ENCODE measurements at regions not wholly inside any gene's neighbourhood (a gene's known extent, or its start where the extent isn't known, plus 50 kb on each side); places are given as distances from the start of the nearest gene placed in this dataset.

- Histone ChIP-seq H3K27ac (ENCODE audit: insufficient read length, low read depth, low read length) (no peak overlapping the region), H4K20me1 (ENCODE audit: control insufficient read depth, insufficient read depth, insufficient read length) (no peaks in the 10 kb centered on the region), H2BK5ac (ENCODE audit: insufficient read length, low read length) (no peak overlapping the region), H3K18ac (ENCODE audit: insufficient read length, low read depth, low read length) (no peak overlapping the region), H2BK12ac (ENCODE audit: insufficient read length, low read depth, low read length) (no peak overlapping the region), H3K9ac (ENCODE audit: extremely low read depth, insufficient read length, low read length) (no peak overlapping the region), H3K27me3 (ENCODE audit: insufficient read depth, low read length) (no peaks in the 10 kb centered on the region), H3K79me2 (ENCODE audit: insufficient read depth, low read length) (no peaks in the 10 kb centered on the region), H2AFZ (ENCODE audit: low read length) (no peak overlapping the region), H4K91ac (ENCODE audit: insufficient read length, low read depth, low read length) (no peak overlapping the region), H2AK5ac (ENCODE audit: insufficient read length, low read length) (no peak overlapping the region), H4K5ac (ENCODE audit: insufficient read length, low read depth, low read length) (no peak overlapping the region), H3K9me3 (ENCODE audit: control insufficient read depth, low read depth, low read length) (no peaks in the 10 kb centered on the region), H3K23ac (ENCODE audit: insufficient read length, low read depth, low read length) (no peak overlapping the region), H3K14ac (ENCODE audit: insufficient read depth, low read length) (no peak overlapping the region), H3K4me2 (ENCODE audit: insufficient read depth, insufficient read length, low read length) (no peak overlapping the region), H3K4me1 (ENCODE audit: insufficient read depth, low read length) (no peaks in the 10 kb centered on the region), H2BK20ac (ENCODE audit: low read depth, low read length, poor library complexity, severe bottlenecking) (no peak overlapping the region), H3K4ac (ENCODE audit: low read depth, low read length) (no peak overlapping the region), H3K23me2 (ENCODE audit: insufficient read length, low read depth, low read length, poor library complexity, severe bottlenecking) (no peaks in the 10 kb centered on the region), H3K79me1 (ENCODE audit: insufficient read depth, low read depth, low read length, poor library complexity, severe bottlenecking) (no peaks in the 10 kb centered on the region), H2BK15ac (ENCODE audit: low read depth, low read length) (no peak overlapping the region), H3K56ac (ENCODE audit: insufficient read length, low read depth, low read length) (no peak overlapping the region), H2BK120ac (ENCODE audit: low read depth, low read length, poor library complexity, severe bottlenecking) (no peak overlapping the region), H4K8ac (replicated peaks; ENCODE audit: insufficient read length, low read depth, low read length) (no peak overlapping the region), H3T11ph (ENCODE audit: low read length) (no peak overlapping the region)
- no CpG with 5 or more reads among the region's 4 CpGs for WGBS (ENCODE audit: extremely low coverage, insufficient read length, low lambda C conversion rate)
- H3K4me1 Mint-ChIP-seq = no peaks in the 10 kb centered on the region
- H3K4me3 Mint-ChIP-seq = no peak overlapping the region
- no peak overlapping the region for H3K27ac Mint-ChIP-seq
- DNase-seq = no peak
- no peaks in the 10 kb centered on the region for H3K9me3 Mint-ChIP-seq
- TF ChIP-seq, protein P1, sequence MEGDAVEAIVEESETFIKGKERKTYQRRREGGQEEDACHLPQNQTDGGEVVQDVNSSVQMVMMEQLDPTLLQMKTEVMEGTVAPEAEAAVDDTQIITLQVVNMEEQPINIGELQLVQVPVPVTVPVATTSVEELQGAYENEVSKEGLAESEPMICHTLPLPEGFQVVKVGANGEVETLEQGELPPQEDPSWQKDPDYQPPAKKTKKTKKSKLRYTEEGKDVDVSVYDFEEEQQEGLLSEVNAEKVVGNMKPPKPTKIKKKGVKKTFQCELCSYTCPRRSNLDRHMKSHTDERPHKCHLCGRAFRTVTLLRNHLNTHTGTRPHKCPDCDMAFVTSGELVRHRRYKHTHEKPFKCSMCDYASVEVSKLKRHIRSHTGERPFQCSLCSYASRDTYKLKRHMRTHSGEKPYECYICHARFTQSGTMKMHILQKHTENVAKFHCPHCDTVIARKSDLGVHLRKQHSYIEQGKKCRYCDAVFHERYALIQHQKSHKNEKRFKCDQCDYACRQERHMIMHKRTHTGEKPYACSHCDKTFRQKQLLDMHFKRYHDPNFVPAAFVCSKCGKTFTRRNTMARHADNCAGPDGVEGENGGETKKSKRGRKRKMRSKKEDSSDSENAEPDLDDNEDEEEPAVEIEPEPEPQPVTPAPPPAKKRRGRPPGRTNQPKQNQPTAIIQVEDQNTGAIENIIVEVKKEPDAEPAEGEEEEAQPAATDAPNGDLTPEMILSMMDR (conservative IDR thresholded peaks at IDR 0.05) = no peak
- H3K27me3 Mint-ChIP-seq (ENCODE audit: low read depth) = peaks cover 7% of the 10 kb centered on the region; the same call in 1 of the 2 replicates
- H3K36me3 Mint-ChIP-seq (ENCODE audit: insufficient read depth in 1 of 3, low read depth in 3 of 3) = no peaks in the 10 kb centered on the region
Measured at GRCh38 chr1:243903895-243904294, 53.9 kb upstream of the AKT3 start.

All from H9 (cell line).